PC-9 (cell line): ENCODE measurements at regions not wholly inside any gene's neighbourhood (a gene's known extent, or its start where the extent isn't known, plus 50 kb on each side); places are given as distances from the start of the nearest gene placed in this dataset.

Experiments used
- CTCF ChIP-seq: fragments of 200-600 bp; sonication (generic); conservative IDR thresholded peaks from 2 replicates; pipeline ENCODE4 v1.6.1; 2017; ENCODE audit warnings: mixed run types, antibody characterized with exemption, mild to moderate bottlenecking, moderate library complexity
- EZH2 ChIP-seq: fragments of 200-600 bp; sonication (generic); IDR thresholded peaks from 2 replicates; pipeline ENCODE4 v1.8.0; 2017; ENCODE audit warnings: antibody characterized with exemption, low read depth

- TF ChIP-seq EZH2 (no peak), CTCF (no peak)
Observed at GRCh38 chr14:98167275-98167674, 1104.7 kb downstream of the BCL11B start.
